Activated naive CD4-positive, alpha-beta T cell treated with anti-CD3 and anti-CD28 coated beads, Interleukin-2, amount 50 U/mL, for 16 hours (primary cell): ENCODE measurements at regions not wholly inside any gene's neighbourhood (a gene's known extent, or its start where the extent isn't known, plus 50 kb on each side); places are given as distances from the start of the nearest gene placed in this dataset.

Experiments
- DNase-seq: peaks from one replicate; pipeline ENCODE4 v3.0.0-alpha.2; 2020

- DNase-seq, result no peak
These were observed 53.7 kb downstream of the RPS12 start for GRCh38 chr6:132868057-132868456.

- DNase-seq, result no peak
These were observed 58.6 kb downstream of the RPS12 start for GRCh38 chr6:132872923-132873322.

GRCh38 chr6:132877003-132877402 is 62.6 kb downstream of the RPS12 start:
- DNase-seq, result no peak

GRCh38 chr6:132887204-132887603 is 72.8 kb downstream of the RPS12 start:
- no peak for DNase-seq

GRCh38 chr6:132888701-132889100 is 74.3 kb downstream of the RPS12 start:
- no peak for DNase-seq

- no peak for DNase-seq
These were observed 78.8 kb downstream of the RPS12 start for GRCh38 chr6:132892929-132893771.

- DNase-seq, result no peak
These were observed 79.6 kb downstream of the RPS12 start for GRCh38 chr6:132893772-132894490.

- DNase-seq, result no peak
These were observed 84.0 kb downstream of the RPS12 start for GRCh38 chr6:132898376-132898775.

GRCh38 chr6:132900849-132901248 is 86.5 kb downstream of the RPS12 start:
- DNase-seq, result no peak

- DNase-seq, result no peak
These were observed 88.5 kb downstream of the RPS12 start for GRCh38 chr6:132902901-132903300.

GRCh38 chr6:132907231-132907630 is 92.9 kb downstream of the RPS12 start:
- DNase-seq, result no peak

GRCh38 chr6:132907914-132908313 is 93.5 kb downstream of the RPS12 start:
- DNase-seq, result no peak

GRCh38 chr6:132909742-132910141 is 95.4 kb downstream of the RPS12 start:
- no peak for DNase-seq

- no peak for DNase-seq
These were observed 96.4 kb downstream of the RPS12 start for GRCh38 chr6:132910759-132911158.

- DNase-seq, result no peak
These were observed 104.9 kb downstream of the RPS12 start for GRCh38 chr6:132919045-132919860.

GRCh38 chr6:132927713-132928112 is 113.3 kb downstream of the RPS12 start:
- DNase-seq, result no peak

- no peak for DNase-seq
These were observed 114.8 kb downstream of the RPS12 start for GRCh38 chr6:132929141-132929540.

GRCh38 chr6:132931313-132931712 is 116.9 kb downstream of the RPS12 start:
- DNase-seq, result no peak

GRCh38 chr6:132931936-132932514 is 117.7 kb downstream of the RPS12 start:
- DNase-seq, result no peak

- DNase-seq, result no peak
These were observed 118.2 kb downstream of the RPS12 start for GRCh38 chr6:132932588-132932987.

GRCh38 chr6:132933090-132933489 is 118.7 kb downstream of the RPS12 start:
- no peak for DNase-seq

GRCh38 chr6:132934496-132934895 is 120.1 kb downstream of the RPS12 start:
- DNase-seq, result no peak

GRCh38 chr6:132936646-132937045 is 122.3 kb downstream of the RPS12 start:
- no peak for DNase-seq
